Smooth muscle cell (in vitro differentiated cells): ENCODE measurements at regions not wholly inside any gene's neighbourhood (a gene's known extent, or its start where the extent isn't known, plus 50 kb on each side); places are given as distances from the start of the nearest gene placed in this dataset.
A peak's percentile ranks its signal among the peaks of the same experiment; 100 is the strongest.

Experiments
- DNase-seq: peaks from one replicate; lab custom pipeline; 2025; ENCODE audit not compliant: unreplicated experiment; lab: John Stamatoyannopoulos, UW
- H2AFZ ChIP-seq: fragments of 200-600 bp; sonication (generic); 2 replicates; pipeline ENCODE4 v1.6.0; 2016; ENCODE audit warnings: antibody characterized with exemption, low read depth, mild to moderate bottlenecking
- H3F3A ChIP-seq: fragments of 200-600 bp; sonication (generic); 2 replicates; pipeline ENCODE4 v1.6.0; 2017; ENCODE audit warnings: antibody characterized with exemption, low read depth
- H3K27ac ChIP-seq: fragments of 200-600 bp; sonication (generic); 2 replicates; pipeline ENCODE4 v1.5.1; 2016; ENCODE audit warnings: low read depth, mild to moderate bottlenecking
- H3K27me3 ChIP-seq: fragments of 200-600 bp; sonication (generic); 2 replicates; pipeline ENCODE4 v1.6.1; 2016; ENCODE audit warnings: low read depth, mild to moderate bottlenecking
- H3K36me3 ChIP-seq: fragments of 200-600 bp; sonication (generic); 2 replicates; pipeline ENCODE4 v1.5.1; 2016; ENCODE audit warnings: low read depth
- H3K4me1 ChIP-seq: fragments of 200-600 bp; sonication (generic); 2 replicates; pipeline ENCODE4 v1.5.1; 2016; ENCODE audit warnings: low read depth
- H3K4me2 ChIP-seq: fragments of 200-600 bp; sonication (generic); 2 replicates; pipeline ENCODE4 v1.6.0; 2016; ENCODE audit warnings: mild to moderate bottlenecking
- H3K4me3 ChIP-seq: fragments of 200-600 bp; sonication (generic); 2 replicates; pipeline ENCODE4 v1.5.1; 2016; ENCODE audit warnings: mild to moderate bottlenecking
- H3K79me2 ChIP-seq: fragments of 200-600 bp; sonication (generic); 2 replicates; pipeline ENCODE4 v1.6.0; 2016; ENCODE audit warnings: low read depth, mild to moderate bottlenecking
- H3K9ac ChIP-seq: fragments of 200-600 bp; sonication (generic); 2 replicates; pipeline ENCODE4 v1.6.0; 2016; ENCODE audit warnings: low read depth
- H3K9me3 ChIP-seq: fragments of 200-600 bp; sonication (generic); replicated peaks from 2 replicates; pipeline ENCODE4 v1.5.1; 2016; ENCODE audit warnings: low read depth
- H4K20me1 ChIP-seq: fragments of 200-600 bp; sonication (generic); 2 replicates; pipeline ENCODE4 v1.6.0; 2016; ENCODE audit warnings: low read depth
- WGBS: methylation state at CpG from one replicate; pipeline ENCODE4 v1.1.7; 2016; ENCODE audit warnings: low lambda C conversion rate; 5-methylcytosine and 5-hydroxymethylcytosine counted together
- TF ChIP-seq, protein P1 (sequence below): fragments of 200-600 bp; sonication (generic); IDR thresholded peaks from 2 replicates; pipeline ENCODE4 v1.5.1; 2017; ENCODE audit warnings: borderline replicate concordance, mild to moderate bottlenecking, antibody characterized with exemption; ENCODE audit not compliant: insufficient read depth, poor library complexity, severe bottlenecking

DNA sequence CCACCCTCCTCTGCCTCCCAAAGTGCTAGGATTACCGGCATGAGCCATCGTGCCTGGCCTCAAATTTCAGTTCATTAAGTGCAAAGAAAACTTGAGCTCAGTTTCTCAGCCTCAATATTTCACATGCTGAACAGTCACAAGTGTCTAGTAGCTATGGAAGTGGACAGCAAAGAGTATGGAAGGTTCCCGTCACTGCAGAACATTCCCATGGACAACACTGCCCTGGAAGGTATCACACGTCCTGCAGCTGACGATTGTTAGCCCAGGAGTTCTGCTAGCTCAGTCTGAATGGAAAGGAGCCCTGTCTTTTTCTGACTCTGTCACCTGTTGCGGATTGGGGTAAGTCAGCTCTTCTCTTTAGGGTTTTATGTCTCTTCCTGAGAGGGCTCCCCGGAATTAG, 86.2 kb upstream of the PTPRM start:
- WGBS: 96% methylated on average over 7 of the region's 7 CpGs
- Histone ChIP-seq H3K9ac (no peak overlapping the region), H3K9me3 (no peaks in the 10 kb centered on the region), H3K27me3 (no peaks in the 10 kb centered on the region), H3K4me1 (no peaks in the 10 kb centered on the region), H3K27ac (no peak overlapping the region), H2AFZ (no peak overlapping the region), H3F3A (no peaks in the 10 kb centered on the region), H3K79me2 (no peaks in the 10 kb centered on the region), H3K4me3 (no peak overlapping the region), H4K20me1 (no peaks in the 10 kb centered on the region), H3K4me2 (no peak overlapping the region), H3K36me3 (no peaks in the 10 kb centered on the region)
- DNase-seq: no peak
- TF ChIP-seq, protein P1, sequence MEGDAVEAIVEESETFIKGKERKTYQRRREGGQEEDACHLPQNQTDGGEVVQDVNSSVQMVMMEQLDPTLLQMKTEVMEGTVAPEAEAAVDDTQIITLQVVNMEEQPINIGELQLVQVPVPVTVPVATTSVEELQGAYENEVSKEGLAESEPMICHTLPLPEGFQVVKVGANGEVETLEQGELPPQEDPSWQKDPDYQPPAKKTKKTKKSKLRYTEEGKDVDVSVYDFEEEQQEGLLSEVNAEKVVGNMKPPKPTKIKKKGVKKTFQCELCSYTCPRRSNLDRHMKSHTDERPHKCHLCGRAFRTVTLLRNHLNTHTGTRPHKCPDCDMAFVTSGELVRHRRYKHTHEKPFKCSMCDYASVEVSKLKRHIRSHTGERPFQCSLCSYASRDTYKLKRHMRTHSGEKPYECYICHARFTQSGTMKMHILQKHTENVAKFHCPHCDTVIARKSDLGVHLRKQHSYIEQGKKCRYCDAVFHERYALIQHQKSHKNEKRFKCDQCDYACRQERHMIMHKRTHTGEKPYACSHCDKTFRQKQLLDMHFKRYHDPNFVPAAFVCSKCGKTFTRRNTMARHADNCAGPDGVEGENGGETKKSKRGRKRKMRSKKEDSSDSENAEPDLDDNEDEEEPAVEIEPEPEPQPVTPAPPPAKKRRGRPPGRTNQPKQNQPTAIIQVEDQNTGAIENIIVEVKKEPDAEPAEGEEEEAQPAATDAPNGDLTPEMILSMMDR: no peak

DNA sequence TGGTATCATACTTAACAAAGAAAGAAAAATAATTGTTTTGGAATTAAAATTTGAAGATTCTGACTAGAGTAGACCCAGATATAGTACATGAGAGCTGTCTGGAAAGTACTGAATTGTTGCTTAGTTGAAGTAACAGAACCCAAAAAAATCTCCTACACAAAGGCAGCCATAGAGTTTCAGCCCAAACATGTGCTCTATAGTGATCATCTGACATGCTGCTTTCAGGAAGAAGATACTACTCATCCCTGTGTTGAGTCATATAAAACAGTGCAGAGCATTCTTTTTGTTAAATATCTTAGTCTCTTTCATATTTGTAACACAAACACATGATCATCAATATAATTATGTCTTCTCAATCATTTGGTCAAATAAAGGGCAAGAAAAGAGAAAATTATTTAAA, 84.8 kb upstream of the PTPRM start:
- Histone ChIP-seq H4K20me1 (no peaks in the 10 kb centered on the region), H3K9me3 (no peaks in the 10 kb centered on the region), H3K9ac (no peak overlapping the region), H3K4me2 (no peak overlapping the region), H3K4me1 (no peaks in the 10 kb centered on the region), H3F3A (no peaks in the 10 kb centered on the region), H3K36me3 (no peaks in the 10 kb centered on the region), H3K79me2 (no peaks in the 10 kb centered on the region), H2AFZ (peak overlapping the region; percentile 47), H3K4me3 (no peak overlapping the region), H3K27ac (no peak overlapping the region), H3K27me3 (no peaks in the 10 kb centered on the region)
- TF ChIP-seq, protein P1: no peak
- DNase-seq: no peak

DNA sequence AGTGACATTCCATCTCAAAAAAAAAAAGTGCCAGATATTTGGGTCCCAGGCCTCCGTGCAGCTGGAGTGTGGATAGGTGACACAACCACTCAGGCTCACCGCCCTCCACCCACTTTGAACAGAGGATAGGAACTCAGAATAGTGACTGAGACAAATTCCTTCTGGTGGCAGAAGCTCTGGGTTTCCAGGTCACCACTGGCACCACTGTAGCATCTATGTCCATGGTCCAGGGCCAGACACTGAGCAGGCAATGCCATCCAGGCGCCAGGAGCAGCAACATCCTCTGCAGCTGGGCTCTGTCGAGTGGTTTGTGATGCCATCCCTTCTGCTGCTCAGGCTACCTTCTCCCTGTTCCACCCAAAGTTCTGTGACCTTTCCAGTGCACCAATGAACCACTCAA, 81.5 kb upstream of the PTPRM start:
- DNase-seq: no peak
- Histone ChIP-seq H3K4me1 (no peaks in the 10 kb centered on the region), H2AFZ (no peak overlapping the region), H3K27me3 (peaks cover 4% of the 10 kb centered on the region), H3K9me3 (no peaks in the 10 kb centered on the region), H3K4me3 (no peak overlapping the region), H3F3A (no peaks in the 10 kb centered on the region), H3K27ac (no peak overlapping the region), H4K20me1 (no peaks in the 10 kb centered on the region), H3K9ac (no peak overlapping the region), H3K4me2 (no peak overlapping the region), H3K79me2 (no peaks in the 10 kb centered on the region), H3K36me3 (no peaks in the 10 kb centered on the region)
- WGBS: 82% methylated on average over 4 of the region's 4 CpGs
- TF ChIP-seq, protein P1: no peak

DNA sequence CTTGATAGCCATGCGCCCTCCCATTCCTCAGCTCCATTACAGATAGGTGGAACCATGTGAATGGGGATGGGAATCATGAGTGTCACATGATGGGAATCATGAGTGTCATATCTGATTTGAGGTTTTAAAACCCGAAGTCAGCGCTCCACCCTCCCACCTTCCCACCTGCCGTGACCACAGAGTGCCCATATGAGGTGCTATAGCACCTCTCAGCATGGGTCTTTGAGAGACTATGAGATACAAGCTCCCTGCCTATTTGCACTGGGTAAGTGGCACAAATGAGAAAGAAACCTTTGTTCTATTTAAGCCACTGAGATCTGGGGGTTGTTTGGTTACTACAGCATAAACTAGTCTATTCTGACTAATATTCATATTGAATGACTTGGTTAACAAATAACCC, 78.5 kb upstream of the PTPRM start:
- 75% methylated on average over 4 of the region's 4 CpGs for WGBS
- H3K79me2 ChIP-seq: no peaks in the 10 kb centered on the region
- no peaks in the 10 kb centered on the region for H3F3A ChIP-seq
- no peaks in the 10 kb centered on the region for H3K36me3 ChIP-seq
- TF ChIP-seq, protein P1: no peak
- H2AFZ ChIP-seq: no peak overlapping the region
- H3K9ac ChIP-seq: no peak overlapping the region
- DNase-seq: no peak
- no peaks in the 10 kb centered on the region for H3K9me3 ChIP-seq
- H3K27me3 ChIP-seq: peaks cover 4% of the 10 kb centered on the region
- H3K4me2 ChIP-seq: no peak overlapping the region
- H3K4me1 ChIP-seq: no peaks in the 10 kb centered on the region
- no peaks in the 10 kb centered on the region for H4K20me1 ChIP-seq
- H3K4me3 ChIP-seq: no peak overlapping the region
- no peak overlapping the region for H3K27ac ChIP-seq
